Body of pancreas (tissue), 4 donors: ENCODE measurements at regions not wholly inside any gene's neighbourhood (a gene's known extent, or its start where the extent isn't known, plus 50 kb on each side); places are given as distances from the start of the nearest gene placed in this dataset.

Source experiments
- CTCF ChIP-seq, 7 experiments: fragments of 450-650 bp in 4 of 7; fragments of 200-600 bp in 3 of 7; sonication (generic) in 3 of 7; IDR thresholded peaks; one replicate each; pipeline ENCODE4 v1.5.1; 2016 to 2019; ENCODE audit warnings: antibody characterized with exemption in 7 of 7
- POLR2A ChIP-seq, 3 donors: fragments of 450-650 bp; IDR thresholded peaks; one replicate each; pipeline ENCODE4 v1.6.1; 2016; ENCODE audit warnings: antibody characterized with exemption in 3 of 3, mild to moderate bottlenecking in 2 of 3

GRCh38 chr10:129416155-129416554 is 50.9 kb upstream of the MGMT start:
- TF ChIP-seq CTCF (IDR thresholded peaks at IDR 0.05) (no peak), POLR2A (IDR thresholded peaks at IDR 0.05) (no peak)
